Mucosa of descending colon (tissue), 3 donors: ENCODE measurements at regions not wholly inside any gene's neighbourhood (a gene's known extent, or its start where the extent isn't known, plus 50 kb on each side); places are given as distances from the start of the nearest gene placed in this dataset.

Experiments used
- ATAC-seq: fragments of 200-7000 bp; cut with Tn5 transposase; one replicate; pipeline ENCODE4 v1.9.1; 2020; ENCODE audit warnings: mild to moderate bottlenecking, moderate library complexity
- DNase-seq, 3 donors: peaks; one replicate each; pipeline ENCODE4 v3.0.0-alpha.2; 2020
- H3K36me3 ChIP-seq: fragments of 200-600 bp; one replicate; pipeline ENCODE4 v1.8.0; 2021; ENCODE audit warnings: low read depth, mild to moderate bottlenecking
- H3K4me1 ChIP-seq: fragments of 200-600 bp; one replicate; pipeline ENCODE4 v1.8.0; 2021; ENCODE audit warnings: low read depth, mild to moderate bottlenecking
- H3K4me3 ChIP-seq: fragments of 200-600 bp; one replicate; pipeline ENCODE4 v1.8.0; 2021; ENCODE audit warnings: mild to moderate bottlenecking
- H3K9me3 ChIP-seq: fragments of 200-600 bp; one replicate; pipeline ENCODE4 v1.8.0; 2021; ENCODE audit warnings: mild to moderate bottlenecking
- CTCF ChIP-seq: fragments of 200-600 bp; IDR thresholded peaks from one replicate; pipeline ENCODE4 v1.8.0; 2022; ENCODE audit warnings: antibody characterized with exemption, mild to moderate bottlenecking
- intact Hi-C, 2 donors: fragments of 100-400 bp; cut with DNase I in 1 of 2; cut with micrococcal nuclease in 1 of 2; formaldehyde crosslinking; loops; one replicate each; pipeline versions ENCODE4 v1.11.0 to v1.11.1; 2022; cut with DNase I, micrococcal nuclease
- donor health status: DM: no; HTN: no; CAD: no; lungs with moderate emphysema.
- donor health status: DM: no; HTN: no; CAD: no.
- donor health status: DM: no; HTN: yes; CAD: no.

DNA sequence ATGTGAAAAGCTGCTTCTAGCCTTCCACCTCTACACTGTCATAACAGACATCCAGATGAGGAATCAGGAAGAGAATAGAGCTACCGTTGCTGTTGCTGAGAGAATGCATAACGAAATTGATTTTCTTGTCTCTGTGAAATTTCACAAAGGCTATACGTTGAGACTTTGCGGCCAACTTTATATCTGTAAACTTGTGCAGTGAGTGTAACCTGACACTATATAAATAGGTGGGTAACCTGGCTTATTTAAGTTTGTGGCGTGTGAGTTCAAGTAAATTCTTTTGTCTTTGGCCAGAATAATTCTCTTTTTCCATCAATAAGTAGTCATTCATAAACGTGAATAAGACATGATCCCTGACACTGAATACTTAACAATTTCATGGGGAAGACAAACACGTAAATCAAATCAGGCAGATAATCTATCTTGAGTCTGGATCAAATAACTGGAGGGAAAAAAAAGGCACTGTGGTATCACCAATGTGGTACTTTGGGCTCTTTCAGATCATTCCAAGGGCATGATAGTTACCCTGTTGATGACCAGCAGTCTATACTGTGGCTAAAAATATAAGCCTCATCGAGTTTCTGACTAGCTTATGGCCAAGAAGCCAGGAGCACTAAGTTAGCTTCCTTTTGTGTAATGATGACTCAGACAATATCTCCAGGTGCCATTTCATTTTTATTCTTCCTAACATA lies 98.2 kb upstream of the RASA1 start:
- ATAC-seq, result no peak
- no peak for TF ChIP-seq CTCF
- no peaks in the 10 kb centered on the region for H3K9me3 ChIP-seq
- intact Hi-C loops, result no loop called here
- no peak overlapping the region for H3K4me3 ChIP-seq
- no peaks in the 10 kb centered on the region for H3K4me1 ChIP-seq
- DNase-seq, result no peak
- no peaks in the 10 kb centered on the region for H3K36me3 ChIP-seq

DNA sequence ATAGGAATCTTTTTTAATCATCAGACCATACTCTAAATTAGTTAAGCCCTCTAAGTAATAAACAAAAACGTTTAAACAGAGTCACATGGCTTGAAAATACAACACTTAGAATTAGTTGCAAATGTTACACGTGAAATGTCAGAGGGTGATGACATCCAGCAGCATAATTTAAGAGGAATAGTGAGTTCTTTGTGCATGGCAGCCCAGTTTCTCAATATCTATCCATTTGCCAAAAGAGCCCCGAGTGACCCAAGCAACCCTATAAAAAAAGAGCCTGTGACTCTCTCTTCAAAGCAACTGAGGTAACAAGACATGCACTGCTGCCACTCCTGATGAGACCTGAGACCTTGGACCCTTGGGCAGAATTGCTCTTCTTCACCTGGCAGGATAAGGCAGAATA lies 96.9 kb upstream of the RASA1 start:
- Histone ChIP-seq H3K4me3 (no peak overlapping the region), H3K9me3 (no peaks in the 10 kb centered on the region), H3K4me1 (no peaks in the 10 kb centered on the region), H3K36me3 (no peaks in the 10 kb centered on the region)
- ATAC-seq (no peak), DNase-seq (no peak)
- intact Hi-C loops, result no loop called here
- no peak for TF ChIP-seq CTCF

DNA sequence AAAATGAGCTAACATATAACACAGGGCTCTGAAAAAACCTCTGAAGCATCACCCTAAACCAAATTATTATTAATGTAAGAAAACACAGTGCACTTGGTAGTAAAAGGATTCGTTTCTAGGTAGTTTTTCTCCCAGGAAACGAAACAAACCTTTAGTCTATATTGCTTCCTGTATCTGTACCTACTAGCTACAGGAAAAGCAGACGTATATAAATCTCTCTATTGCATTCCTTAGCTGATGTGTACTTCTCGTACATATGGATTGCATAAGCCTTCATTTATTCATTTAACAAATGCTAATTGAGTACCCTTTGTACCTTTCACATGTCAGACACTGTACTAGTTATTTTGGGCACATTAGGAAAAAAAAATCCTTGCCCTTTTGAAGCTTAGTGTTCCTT lies 85.0 kb upstream of the RASA1 start:
- Histone ChIP-seq H3K4me3 (no peak overlapping the region), H3K4me1 (no peaks in the 10 kb centered on the region), H3K36me3 (no peaks in the 10 kb centered on the region), H3K9me3 (no peaks in the 10 kb centered on the region)
- DNase-seq (no peak), ATAC-seq (peak; percentile 71)
- no peak for TF ChIP-seq CTCF
- intact Hi-C loops, result no loop called here

DNA sequence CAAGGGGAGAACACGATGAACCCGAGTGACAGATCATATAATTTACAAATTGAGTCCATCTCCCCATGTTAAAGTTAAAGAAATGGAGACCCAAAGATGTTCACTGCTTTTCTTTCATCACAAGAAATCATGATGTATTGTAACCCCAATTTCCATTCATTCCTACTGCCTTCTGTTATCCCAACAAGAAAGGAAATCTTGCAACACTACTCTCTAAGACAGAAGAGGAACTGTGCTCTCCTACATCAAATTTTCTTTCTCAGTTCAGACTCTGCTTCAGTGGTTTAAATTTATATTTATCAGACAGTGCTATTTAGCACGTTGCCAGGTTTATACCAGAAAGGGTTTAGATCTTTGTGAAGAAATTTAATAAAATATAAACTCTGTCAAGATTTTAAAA lies 83.8 kb upstream of the RASA1 start:
- H3K36me3 ChIP-seq, result no peaks in the 10 kb centered on the region

GRCh38 chr5:87184605-87185004 lies 83.1 kb upstream of the RASA1 start:
- DNase-seq, result no peak
- Histone ChIP-seq H3K4me3 (no peak overlapping the region), H3K36me3 (no peaks in the 10 kb centered on the region), H3K9me3 (no peaks in the 10 kb centered on the region), H3K4me1 (no peaks in the 10 kb centered on the region)
- ATAC-seq, result no peak
- no peak for TF ChIP-seq CTCF
- intact Hi-C loops, result no loop called here

More for the DNA sequence above, 83.8 kb upstream of the RASA1 start:
- Histone ChIP-seq H3K9me3 (no peaks in the 10 kb centered on the region), H3K4me3 (no peak overlapping the region), H3K4me1 (no peaks in the 10 kb centered on the region)
- ATAC-seq, result no peak
- no peak for TF ChIP-seq CTCF
- intact Hi-C loops, result no loop called here
- DNase-seq, result no peak

DNA sequence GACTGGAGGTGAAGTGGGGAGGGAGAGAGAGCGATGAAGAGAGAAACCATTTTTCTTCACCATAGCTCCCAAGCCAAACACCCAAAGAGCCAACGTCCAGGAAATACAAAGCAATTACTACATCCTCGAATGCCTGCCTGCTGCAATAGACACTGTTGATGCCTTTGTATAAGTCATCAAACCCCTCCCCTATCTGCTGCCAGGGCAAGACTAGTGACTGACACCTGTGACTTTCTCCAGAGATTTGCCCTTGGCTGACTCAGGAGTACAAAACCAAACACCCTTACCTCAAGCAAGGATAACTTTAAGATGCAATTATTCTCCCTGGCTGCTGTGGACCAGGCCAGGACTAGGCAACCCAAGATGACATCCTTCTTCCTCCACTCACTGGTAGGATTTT lies 81.8 kb upstream of the RASA1 start:
- no peaks in the 10 kb centered on the region for H3K9me3 ChIP-seq
- DNase-seq (no peak), ATAC-seq (no peak)
- H3K36me3 ChIP-seq, result no peaks in the 10 kb centered on the region
- intact Hi-C loops, result no loop called here
- no peak for TF ChIP-seq CTCF
- no peaks in the 10 kb centered on the region for H3K4me1 ChIP-seq
- H3K4me3 ChIP-seq, result no peak overlapping the region
